IMR-90 (cell line): ENCODE measurements at regions not wholly inside any gene's neighbourhood (a gene's known extent, or its start where the extent isn't known, plus 50 kb on each side); places are given as distances from the start of the nearest gene placed in this dataset.

ENCODE experiments used
- ATAC-seq: fragments of 200-7000 bp; cut with Tn5 transposase; 2 replicates; pipeline ENCODE4 v1.9.1; 2020; ENCODE audit warnings: low read depth, mild to moderate bottlenecking, moderate library complexity
- BruUV-seq: library from RNA; stranded (reverse); fragments of 400-500 nt; replicated peaks from 2 replicates; lab custom pipeline; 2021; lab: Mats Ljungman, UMichigan
- CTCF ChIA-PET: fragments of 300-600 bp; formaldehyde crosslinking; extraction: SDS; loops from one replicate; lab custom pipeline; 2021; ENCODE audit warnings: antibody characterized with exemption; lab: Yijun Ruan, JAX
- POLR2A ChIA-PET: fragments of 300-600 bp; sonication (Branson Sonifier 250); formaldehyde crosslinking; loops from one replicate; lab custom pipeline; 2022; ENCODE audit warnings: antibody characterized with exemption; ENCODE audit not compliant: unreplicated experiment; lab: Charles Lee
- DNase-seq: peaks from one replicate; pipeline ENCODE4 v3.0.0; 2013
- H2AFZ ChIP-seq: replicated peaks from 2 replicates; pipeline ENCODE3; 2013; ENCODE audit warnings: low read length, mild to moderate bottlenecking; ENCODE audit not compliant: poor library complexity
- H2AK5ac ChIP-seq: 2 replicates; pipeline ENCODE4 v1.6.1; 2013; ENCODE audit warnings: low read depth, low read length, inconsistent platforms
- H2AK9ac ChIP-seq: replicated peaks from 2 replicates; pipeline ENCODE3; 2013; ENCODE audit warnings: mild to moderate bottlenecking, low read depth, low read length, moderate library complexity; ENCODE audit not compliant: poor library complexity
- H2BK120ac ChIP-seq: 2 replicates; pipeline ENCODE4 v1.6.1; 2013; ENCODE audit warnings: low read depth, low read length, inconsistent platforms
- H2BK15ac ChIP-seq: 3 replicates; pipeline ENCODE4 v1.6.1; 2013; ENCODE audit warnings: low read depth, low read length, inconsistent platforms
- H2BK20ac ChIP-seq: 2 replicates; pipeline ENCODE4 v1.6.1; 2013; ENCODE audit warnings: low read depth, mild to moderate bottlenecking, inconsistent platforms, low read length, moderate library complexity
- H2BK5ac ChIP-seq: 2 replicates; pipeline ENCODE4 v1.6.1; 2013; ENCODE audit warnings: mild to moderate bottlenecking, low read depth, low read length, inconsistent platforms; ENCODE audit not compliant: poor library complexity, severe bottlenecking
- H3K14ac ChIP-seq: replicated peaks from 2 replicates; pipeline ENCODE4 v1.6.1; 2013; ENCODE audit warnings: low read depth, low read length, inconsistent platforms
- H3K18ac ChIP-seq: 2 replicates; pipeline ENCODE4 v1.6.1; 2013; ENCODE audit warnings: low read depth, low read length, control low read depth
- H3K23ac ChIP-seq: 2 replicates; pipeline ENCODE4 v1.6.1; 2013; ENCODE audit warnings: low read depth, low read length, inconsistent platforms
- H3K27ac ChIP-seq: 2 replicates; pipeline ENCODE4 v1.5.1; 2013; ENCODE audit warnings: mild to moderate bottlenecking, control low read depth, low read length; ENCODE audit not compliant: insufficient read depth
- H3K27me3 ChIP-seq: 2 replicates; pipeline ENCODE4 v1.6.1; 2013; ENCODE audit warnings: low read length; ENCODE audit not compliant: control insufficient read depth, insufficient read depth
- H3K36me3 ChIP-seq: 2 replicates; pipeline ENCODE4 v1.6.1; 2013; ENCODE audit warnings: low read length, mixed read lengths; ENCODE audit not compliant: control insufficient read depth, insufficient read depth
- H3K4ac ChIP-seq: 2 replicates; pipeline ENCODE4 v1.6.1; 2013; ENCODE audit warnings: low read depth, low read length, inconsistent platforms
- H3K4me1 ChIP-seq: 2 replicates; pipeline ENCODE4 v1.6.1; 2013; ENCODE audit warnings: low read length, mixed read lengths; ENCODE audit not compliant: control insufficient read depth, insufficient read depth
- H3K4me2 ChIP-seq: 2 replicates; pipeline ENCODE4 v1.6.1; 2013; ENCODE audit warnings: low read depth, mild to moderate bottlenecking, control low read depth, low read length, moderate library complexity
- H3K4me3 ChIP-seq: 2 replicates; pipeline ENCODE4 v1.5.1; 2013; ENCODE audit warnings: low read depth, mild to moderate bottlenecking, control low read depth, low read length, moderate library complexity; ENCODE audit not compliant: insufficient read depth
- H3K56ac ChIP-seq: 2 replicates; pipeline ENCODE4 v1.6.1; 2013; ENCODE audit warnings: low read length, inconsistent platforms; ENCODE audit not compliant: insufficient read depth; ENCODE audit errors: extremely low read depth
- H3K79me1 ChIP-seq, 2 experiments: 2 replicates each; pipeline ENCODE4 v1.6.1; 2013; ENCODE audit warnings: low read length in 2 of 2, inconsistent platforms in 1 of 2, low read depth in 1 of 2
- H3K9ac ChIP-seq: 2 replicates; pipeline ENCODE4 v1.6.1; 2013; ENCODE audit warnings: low read depth, low read length, control low read depth
- H3K9me1 ChIP-seq: 2 replicates; pipeline ENCODE4 v1.6.1; 2013; ENCODE audit warnings: low read length, inconsistent platforms; ENCODE audit not compliant: insufficient read depth
- H3K9me3 ChIP-seq: 2 replicates; pipeline ENCODE4 v1.6.1; 2013; ENCODE audit warnings: low read length; ENCODE audit not compliant: control insufficient read depth, insufficient read depth
- H4K20me1 ChIP-seq: 2 replicates; pipeline ENCODE4 v1.6.1; 2013; ENCODE audit warnings: low read length, inconsistent platforms; ENCODE audit not compliant: insufficient read depth
- H4K5ac ChIP-seq: 2 replicates; pipeline ENCODE4 v1.6.1; 2013; ENCODE audit warnings: mild to moderate bottlenecking, low read depth, low read length, control low read depth
- H4K8ac ChIP-seq, 2 experiments: 2 replicates each; pipeline ENCODE4 v1.6.1; 2013; ENCODE audit warnings: low read depth in 2 of 2, low read length in 2 of 2, control low read depth in 1 of 2, inconsistent platforms in 1 of 2
- H4K91ac ChIP-seq: 2 replicates; pipeline ENCODE4 v1.6.1; 2013; ENCODE audit warnings: low read depth, low read length, inconsistent platforms; ENCODE audit not compliant: insufficient read depth
- BHLHE40 ChIP-seq: fragments of 150-350 bp; IDR thresholded peaks from 2 replicates; pipeline ENCODE4 v1.6.1; 2016; ENCODE audit warnings: mild to moderate bottlenecking, low read depth, low read length
- CEBPB ChIP-seq: IDR thresholded peaks from 2 replicates; pipeline ENCODE4 v1.6.1; 2012; ENCODE audit warnings: low read depth, low read length, improper control_type of control experiment
- CHD1 ChIP-seq: IDR thresholded peaks from 2 replicates; pipeline ENCODE4 v1.6.1; 2012; ENCODE audit warnings: low read depth, low read length, improper control_type of control experiment
- CTCF ChIP-seq: conservative IDR thresholded peaks from 2 replicates; pipeline ENCODE4 v1.5.1; 2012; ENCODE audit warnings: mild to moderate bottlenecking, low read depth, low read length, improper control_type of control experiment
- ELK1 ChIP-seq: fragments of 150-350 bp; IDR thresholded peaks from 2 replicates; pipeline ENCODE4 v1.6.1; 2016; ENCODE audit warnings: low read depth, mild to moderate bottlenecking, low read length, moderate library complexity, borderline replicate concordance
- FOS ChIP-seq: fragments of 150-350 bp; IDR thresholded peaks from 2 replicates; pipeline ENCODE4 v1.6.1; 2016; ENCODE audit warnings: low read depth, low read length
- MAFK ChIP-seq: IDR thresholded peaks from 2 replicates; pipeline ENCODE4 v1.6.1; 2012; ENCODE audit warnings: low read depth, low read length, improper control_type of control experiment
- MAZ ChIP-seq: IDR thresholded peaks from 2 replicates; pipeline ENCODE4 v1.6.1; 2012; ENCODE audit warnings: low read depth, mild to moderate bottlenecking, low read length, improper control_type of control experiment, moderate library complexity, borderline replicate concordance
- MXI1 ChIP-seq: IDR thresholded peaks from 2 replicates; pipeline ENCODE4 v1.6.1; 2012; ENCODE audit warnings: low read depth, mild to moderate bottlenecking, low read length, moderate library complexity, borderline replicate concordance
- NFE2L2 ChIP-seq: fragments of 150-350 bp; IDR thresholded peaks from 2 replicates; pipeline ENCODE4 v1.6.1; 2016; ENCODE audit warnings: low read depth, mild to moderate bottlenecking, low read length
- RAD21 ChIP-seq: IDR thresholded peaks from 2 replicates; pipeline ENCODE4 v1.6.1; 2012; ENCODE audit warnings: low read length, improper control_type of control experiment
- RCOR1 ChIP-seq: IDR thresholded peaks from 2 replicates; pipeline ENCODE4 v1.6.1; 2012; ENCODE audit warnings: mild to moderate bottlenecking, low read length, improper control_type of control experiment; ENCODE audit not compliant: insufficient replicate concordance
- RFX5 ChIP-seq: IDR thresholded peaks from 2 replicates; pipeline ENCODE4 v1.8.0; 2012; ENCODE audit warnings: low read depth, mild to moderate bottlenecking, low read length, moderate library complexity
- SMC3 ChIP-seq: fragments of 150-350 bp; IDR thresholded peaks from 2 replicates; pipeline ENCODE4 v1.6.1; 2016; ENCODE audit warnings: low read depth, mild to moderate bottlenecking, antibody characterized with exemption, low read length, moderate library complexity
- USF2 ChIP-seq: fragments of 150-350 bp; IDR thresholded peaks from 2 replicates; pipeline ENCODE4 v1.6.1; 2017; ENCODE audit warnings: mild to moderate bottlenecking, antibody characterized with exemption, low read length, low read depth
- WGBS, 2 experiments: methylation state at CpG; one replicate each; pipeline versions ENCODE4 v1.1.5 to v1.1.7; 2013; ENCODE audit warnings: missing lambda C conversion rate in 2 of 2; ENCODE audit not compliant: insufficient read length in 1 of 2; ENCODE audit errors: extremely low coverage in 2 of 2; 5-methylcytosine and 5-hydroxymethylcytosine counted together
- dilution Hi-C: fragments of 300-500 bp; cut with HindIII; formaldehyde crosslinking; loops from one replicate; pipeline ENCODE4 v1.14.3; 2018; ENCODE audit warnings: low sequenced_read_pairs; ENCODE audit not compliant: unreplicated experiment
- in situ Hi-C: fragments of 300-500 bp; cut with MboI; formaldehyde crosslinking; loops from 3 replicates; pipeline ENCODE4 v1.14.3; 2019; ENCODE audit warnings: low sequenced_read_pairs, inconsistent platforms, mixed read lengths
- intact Hi-C: fragments of 100-400 bp; cut with micrococcal nuclease; formaldehyde crosslinking; loops from 2 replicates; pipeline ENCODE4 v1.10.0; 2022

- no peak overlapping the region for H3K4me3 ChIP-seq
- no peak overlapping the region for H4K5ac ChIP-seq
- no peak overlapping the region for H3K56ac ChIP-seq
- H4K20me1 ChIP-seq = no peaks in the 10 kb centered on the region
- no peaks in the 10 kb centered on the region for H3K36me3 ChIP-seq
- no peak overlapping the region for H3K23ac ChIP-seq
- H3K4ac ChIP-seq = no peak overlapping the region
- no peaks in the 10 kb centered on the region for H3K79me1 ChIP-seq
- no peak overlapping the region for H4K8ac ChIP-seq
- H2AK5ac ChIP-seq = no peak overlapping the region
- dilution Hi-C loops (no loop called here), intact Hi-C loops (no loop called here), in situ Hi-C loops (no loop called here)
- DNase-seq (no peak), ATAC-seq (no peak)
- no peak overlapping the region for H3K14ac ChIP-seq
- H3K18ac ChIP-seq = no peak overlapping the region
- no peak overlapping the region for H2AK9ac ChIP-seq
- H2BK120ac ChIP-seq = no peak overlapping the region
- CTCF ChIA-PET = no interaction called here
- H3K9me1 ChIP-seq = no peaks in the 10 kb centered on the region
- no TSS peak for BruUV-seq
- no peak overlapping the region for H2BK20ac ChIP-seq
- peaks cover 14% of the 10 kb centered on the region for H3K9me3 ChIP-seq
- H2BK15ac ChIP-seq = no peak overlapping the region
- no peak overlapping the region for H3K9ac ChIP-seq
- no peaks in the 10 kb centered on the region for H3K27me3 ChIP-seq
- H3K4me1 ChIP-seq = no peaks in the 10 kb centered on the region
- H3K4me2 ChIP-seq = no peak overlapping the region
- H4K91ac ChIP-seq = no peak overlapping the region
- H2AFZ ChIP-seq = no peak overlapping the region
- no peak overlapping the region for H3K27ac ChIP-seq
- no peak overlapping the region for H2BK5ac ChIP-seq
- POLR2A ChIA-PET = no interaction called here
- TF ChIP-seq RCOR1 = no peak
- TF ChIP-seq CEBPB = no peak
- no peak for TF ChIP-seq USF2
- no peak for TF ChIP-seq RFX5
- no peak for TF ChIP-seq RAD21
- TF ChIP-seq SMC3 = no peak
- no peak for TF ChIP-seq ELK1
- TF ChIP-seq BHLHE40 = no peak
- TF ChIP-seq FOS = no peak
- no peak for TF ChIP-seq MAZ
- no peak for TF ChIP-seq MAFK
- no peak for TF ChIP-seq MXI1
- no peak for TF ChIP-seq CHD1
- TF ChIP-seq CTCF = no peak
- no peak for TF ChIP-seq NFE2L2
- no CpG with 5 or more reads among the region's 2 CpGs for WGBS, 2 experiments
These were observed 105.7 kb upstream of the RPRM start for GRCh38 chr2:153584244-153584643.
